Neural cell (in vitro differentiated cells): ENCODE measurements at regions not wholly inside any gene's neighbourhood (a gene's known extent, or its start where the extent isn't known, plus 50 kb on each side); places are given as distances from the start of the nearest gene placed in this dataset.

ENCODE experiments used
- H2AFZ ChIP-seq: fragments of 200-600, 300-800 bp; sonication (generic), shearing (Covaris generic); 2 replicates; pipeline ENCODE4 v1.6.0; 2014; ENCODE audit warnings: low read depth, mild to moderate bottlenecking, antibody characterized with exemption, low read length, moderate library complexity
- H3F3A ChIP-seq: fragments of 200-600 bp; shearing (Covaris generic); 2 replicates; pipeline ENCODE4 v1.6.1; 2016; ENCODE audit warnings: mild to moderate bottlenecking, moderate library complexity, mixed read lengths, antibody characterized with exemption, low read length; ENCODE audit not compliant: insufficient read depth, poor library complexity, severe bottlenecking
- H3K27ac ChIP-seq: fragments of 200-600, 300-800 bp; sonication (generic), shearing (Covaris generic); 2 replicates; pipeline ENCODE4 v1.5.1; 2014; ENCODE audit warnings: mild to moderate bottlenecking, low read length, moderate library complexity
- H3K27me3 ChIP-seq: fragments of 300-800, 200-600 bp; sonication (generic), shearing (Covaris generic); 2 replicates; pipeline ENCODE4 v1.6.0; 2014; ENCODE audit warnings: mild to moderate bottlenecking, low read depth, low read length, moderate library complexity; ENCODE audit not compliant: insufficient read depth
- H3K36me3 ChIP-seq: fragments of 300-800, 200-600 bp; sonication (generic), shearing (Covaris generic); 2 replicates; pipeline ENCODE4 v1.5.1; 2014; ENCODE audit warnings: mild to moderate bottlenecking, antibody characterized with exemption, low read length, moderate library complexity; ENCODE audit not compliant: insufficient read depth
- H3K4me2 ChIP-seq: fragments of 300-800, 200-600 bp; sonication (generic), shearing (Covaris generic); 2 replicates; pipeline ENCODE4 v1.6.0; 2014; ENCODE audit warnings: mild to moderate bottlenecking, low read length
- H3K4me3 ChIP-seq: fragments of 300-800, 200-600 bp; sonication (generic), shearing (Covaris generic); 2 replicates; pipeline ENCODE4 v1.5.1; 2014; ENCODE audit warnings: mild to moderate bottlenecking, low read length, moderate library complexity
- H3K79me2 ChIP-seq: fragments of 200-600 bp; shearing (Covaris generic); replicated peaks from 2 replicates; pipeline ENCODE4 v1.6.0; 2014; ENCODE audit warnings: mild to moderate bottlenecking, low read length, moderate library complexity; ENCODE audit not compliant: insufficient read depth
- H3K9ac ChIP-seq: fragments of 300-800, 200-600 bp; sonication (generic), shearing (Covaris generic); 2 replicates; pipeline ENCODE4 v1.6.1; 2016; ENCODE audit warnings: mild to moderate bottlenecking, low read length, mixed read lengths
- H3K9me2 ChIP-seq: fragments of 200-600 bp; shearing (Covaris generic); 2 replicates; pipeline ENCODE4 v1.6.1; 2016; ENCODE audit warnings: mild to moderate bottlenecking, low read length, mixed read lengths; ENCODE audit not compliant: insufficient read depth
- H3K9me3 ChIP-seq: fragments of 200-600, 300-800 bp; sonication (generic), shearing (Covaris generic); 2 replicates; pipeline ENCODE4 v1.6.1; 2016; ENCODE audit warnings: mild to moderate bottlenecking, mixed run types, low read length, moderate library complexity, mixed read lengths
- H4K20me1 ChIP-seq: fragments of 200-600 bp; shearing (Covaris generic); 2 replicates; pipeline ENCODE4 v1.6.1; 2016; ENCODE audit warnings: mild to moderate bottlenecking, mixed run types; ENCODE audit not compliant: insufficient read depth
- EP300 ChIP-seq: fragments of 450-650 bp; conservative IDR thresholded peaks from 2 replicates; pipeline ENCODE4 v1.6.1; 2014; ENCODE audit warnings: antibody characterized with exemption, mild to moderate bottlenecking, moderate library complexity; ENCODE audit not compliant: poor library complexity, severe bottlenecking
- EZH2 ChIP-seq: fragments of 200-600, 300-800 bp; shearing (Covaris generic), sonication (generic); IDR thresholded peaks from 2 replicates; pipeline ENCODE4 v1.6.1; 2014; ENCODE audit warnings: antibody characterized with exemption, low read length, borderline replicate concordance, mild to moderate bottlenecking; ENCODE audit not compliant: insufficient read depth, poor library complexity, severe bottlenecking
- MXI1 ChIP-seq: fragments of 450-650 bp; conservative IDR thresholded peaks from 2 replicates; pipeline ENCODE4 v1.6.1; 2014; ENCODE audit warnings: antibody characterized with exemption, mild to moderate bottlenecking; ENCODE audit not compliant: poor library complexity, severe bottlenecking
- POLR2AphosphoS5 ChIP-seq: IDR thresholded peaks from 2 replicates; pipeline ENCODE4 v1.6.1; 2012
- RAD21 ChIP-seq: fragments of 450-650 bp; conservative IDR thresholded peaks from 2 replicates; pipeline ENCODE4 v1.6.1; 2014; ENCODE audit warnings: antibody characterized with exemption, mild to moderate bottlenecking, moderate library complexity
- SMC3 ChIP-seq: fragments of 450-650 bp; conservative IDR thresholded peaks from 2 replicates; pipeline ENCODE4 v1.6.1; 2014; ENCODE audit warnings: antibody characterized with exemption, mild to moderate bottlenecking, moderate library complexity; ENCODE audit not compliant: poor library complexity
- TAF1 ChIP-seq: IDR thresholded peaks from 2 replicates; pipeline ENCODE4 v1.6.1; 2012; ENCODE audit warnings: low read depth
- TF ChIP-seq, protein P1 (sequence below): fragments of 450-650 bp; IDR thresholded peaks from 2 replicates; pipeline ENCODE4 v1.5.1; 2014; ENCODE audit warnings: antibody characterized with exemption, mild to moderate bottlenecking, moderate library complexity; ENCODE audit not compliant: poor library complexity, severe bottlenecking
- TF ChIP-seq, protein P2 (sequence below): IDR thresholded peaks from 2 replicates; pipeline ENCODE4 v1.6.1; 2012; ENCODE audit warnings: borderline replicate concordance

- no peaks in the 10 kb centered on the region for H3K79me2 ChIP-seq
- no peak for TF ChIP-seq TAF1
- TF ChIP-seq SMC3 = no peak
- TF ChIP-seq EZH2 = no peak
- no peak for TF ChIP-seq RAD21
- TF ChIP-seq, protein P1, sequence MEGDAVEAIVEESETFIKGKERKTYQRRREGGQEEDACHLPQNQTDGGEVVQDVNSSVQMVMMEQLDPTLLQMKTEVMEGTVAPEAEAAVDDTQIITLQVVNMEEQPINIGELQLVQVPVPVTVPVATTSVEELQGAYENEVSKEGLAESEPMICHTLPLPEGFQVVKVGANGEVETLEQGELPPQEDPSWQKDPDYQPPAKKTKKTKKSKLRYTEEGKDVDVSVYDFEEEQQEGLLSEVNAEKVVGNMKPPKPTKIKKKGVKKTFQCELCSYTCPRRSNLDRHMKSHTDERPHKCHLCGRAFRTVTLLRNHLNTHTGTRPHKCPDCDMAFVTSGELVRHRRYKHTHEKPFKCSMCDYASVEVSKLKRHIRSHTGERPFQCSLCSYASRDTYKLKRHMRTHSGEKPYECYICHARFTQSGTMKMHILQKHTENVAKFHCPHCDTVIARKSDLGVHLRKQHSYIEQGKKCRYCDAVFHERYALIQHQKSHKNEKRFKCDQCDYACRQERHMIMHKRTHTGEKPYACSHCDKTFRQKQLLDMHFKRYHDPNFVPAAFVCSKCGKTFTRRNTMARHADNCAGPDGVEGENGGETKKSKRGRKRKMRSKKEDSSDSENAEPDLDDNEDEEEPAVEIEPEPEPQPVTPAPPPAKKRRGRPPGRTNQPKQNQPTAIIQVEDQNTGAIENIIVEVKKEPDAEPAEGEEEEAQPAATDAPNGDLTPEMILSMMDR = no peak
- TF ChIP-seq EP300 = no peak
- no peak for TF ChIP-seq MXI1
- TF ChIP-seq, protein P2, sequence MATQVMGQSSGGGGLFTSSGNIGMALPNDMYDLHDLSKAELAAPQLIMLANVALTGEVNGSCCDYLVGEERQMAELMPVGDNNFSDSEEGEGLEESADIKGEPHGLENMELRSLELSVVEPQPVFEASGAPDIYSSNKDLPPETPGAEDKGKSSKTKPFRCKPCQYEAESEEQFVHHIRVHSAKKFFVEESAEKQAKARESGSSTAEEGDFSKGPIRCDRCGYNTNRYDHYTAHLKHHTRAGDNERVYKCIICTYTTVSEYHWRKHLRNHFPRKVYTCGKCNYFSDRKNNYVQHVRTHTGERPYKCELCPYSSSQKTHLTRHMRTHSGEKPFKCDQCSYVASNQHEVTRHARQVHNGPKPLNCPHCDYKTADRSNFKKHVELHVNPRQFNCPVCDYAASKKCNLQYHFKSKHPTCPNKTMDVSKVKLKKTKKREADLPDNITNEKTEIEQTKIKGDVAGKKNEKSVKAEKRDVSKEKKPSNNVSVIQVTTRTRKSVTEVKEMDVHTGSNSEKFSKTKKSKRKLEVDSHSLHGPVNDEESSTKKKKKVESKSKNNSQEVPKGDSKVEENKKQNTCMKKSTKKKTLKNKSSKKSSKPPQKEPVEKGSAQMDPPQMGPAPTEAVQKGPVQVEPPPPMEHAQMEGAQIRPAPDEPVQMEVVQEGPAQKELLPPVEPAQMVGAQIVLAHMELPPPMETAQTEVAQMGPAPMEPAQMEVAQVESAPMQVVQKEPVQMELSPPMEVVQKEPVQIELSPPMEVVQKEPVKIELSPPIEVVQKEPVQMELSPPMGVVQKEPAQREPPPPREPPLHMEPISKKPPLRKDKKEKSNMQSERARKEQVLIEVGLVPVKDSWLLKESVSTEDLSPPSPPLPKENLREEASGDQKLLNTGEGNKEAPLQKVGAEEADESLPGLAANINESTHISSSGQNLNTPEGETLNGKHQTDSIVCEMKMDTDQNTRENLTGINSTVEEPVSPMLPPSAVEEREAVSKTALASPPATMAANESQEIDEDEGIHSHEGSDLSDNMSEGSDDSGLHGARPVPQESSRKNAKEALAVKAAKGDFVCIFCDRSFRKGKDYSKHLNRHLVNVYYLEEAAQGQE = no peak
- TF ChIP-seq POLR2AphosphoS5 = no peak
- H3K9me3 ChIP-seq = no peaks in the 10 kb centered on the region
- H3K4me3 ChIP-seq = no peak overlapping the region
- H3K36me3 ChIP-seq = no peaks in the 10 kb centered on the region
- H2AFZ ChIP-seq = no peak overlapping the region
- H3F3A ChIP-seq = no peaks in the 10 kb centered on the region
- H3K27me3 ChIP-seq = no peaks in the 10 kb centered on the region
- no peak overlapping the region for H3K4me2 ChIP-seq
- no peak overlapping the region for H3K9ac ChIP-seq
- no peaks in the 10 kb centered on the region for H4K20me1 ChIP-seq
- H3K27ac ChIP-seq = no peak overlapping the region
- no peaks in the 10 kb centered on the region for H3K9me2 ChIP-seq
These were observed 124.3 kb upstream of the DIPK2B start for GRCh38 chrX:45324941-45325340.

DNA sequence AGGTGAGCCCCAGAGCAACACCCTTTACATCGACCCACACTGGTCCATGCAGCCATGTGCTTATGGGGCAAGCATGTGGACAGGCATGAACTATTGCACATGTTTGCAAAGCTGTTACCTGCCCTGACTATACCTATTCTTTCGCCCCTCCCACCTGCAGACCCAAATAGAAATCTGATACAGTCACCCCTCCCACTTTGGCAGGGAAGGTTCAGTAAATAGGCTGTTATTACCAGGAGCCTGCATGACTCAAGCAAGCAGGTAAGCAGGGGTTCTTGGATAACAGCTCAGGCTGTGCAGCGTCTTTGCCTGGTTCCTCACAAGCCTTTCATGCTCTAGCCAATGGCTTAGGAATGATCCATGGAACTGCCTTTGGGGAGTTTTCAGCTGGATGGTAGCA lies 122.7 kb upstream of the DIPK2B start:
- H3F3A ChIP-seq = no peaks in the 10 kb centered on the region

More for the DNA sequence above, 122.7 kb upstream of the DIPK2B start:
- Histone ChIP-seq H3K9me3 (no peaks in the 10 kb centered on the region), H3K27ac (no peak overlapping the region), H3K4me2 (no peak overlapping the region), H4K20me1 (no peaks in the 10 kb centered on the region), H2AFZ (no peak overlapping the region), H3K4me3 (no peak overlapping the region), H3K36me3 (no peaks in the 10 kb centered on the region), H3K27me3 (no peaks in the 10 kb centered on the region), H3K9me2 (no peaks in the 10 kb centered on the region), H3K79me2 (no peaks in the 10 kb centered on the region), H3K9ac (no peak overlapping the region)
- no peak for TF ChIP-seq RAD21
- TF ChIP-seq SMC3 = no peak
- no peak for TF ChIP-seq EP300
- no peak for TF ChIP-seq TAF1
- TF ChIP-seq, protein P1 = no peak
- TF ChIP-seq MXI1 = no peak
- TF ChIP-seq, protein P2 = no peak
- no peak for TF ChIP-seq EZH2
- no peak for TF ChIP-seq POLR2AphosphoS5
